Esophagus mucosa (tissue), 1 donor: ENCODE measurements at regions not wholly inside any gene's neighbourhood (a gene's known extent, or its start where the extent isn't known, plus 50 kb on each side); places are given as distances from the start of the nearest gene placed in this dataset.

Experiments used
- ATAC-seq: fragments of 200-7000 bp; cut with Tn5 transposase; one replicate; pipeline ENCODE4 v1.9.1; 2020
- donor health status: DM: yes; HTN: yes; CAD: no.

DNA sequence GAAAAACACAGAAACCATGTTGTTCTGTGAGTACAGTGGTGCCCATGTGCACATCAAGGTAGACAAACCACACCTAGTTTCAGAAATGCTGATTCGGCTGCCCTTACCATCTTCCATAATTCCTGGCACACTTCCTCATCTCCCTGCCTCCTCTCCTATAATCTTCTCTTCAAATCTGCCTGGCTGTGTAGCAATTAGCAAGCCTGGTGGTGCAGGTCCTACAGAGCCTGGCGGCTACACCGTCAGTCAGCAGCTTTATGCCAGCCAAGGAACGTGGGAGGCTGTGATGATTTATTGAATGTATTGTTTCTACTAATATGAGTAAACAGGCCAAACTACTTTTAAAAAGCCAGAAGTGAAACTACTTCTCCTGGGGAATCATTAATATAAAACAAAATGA, 106.8 kb downstream of the SEMA6D start:
- peak; percentile 87 for ATAC-seq

DNA sequence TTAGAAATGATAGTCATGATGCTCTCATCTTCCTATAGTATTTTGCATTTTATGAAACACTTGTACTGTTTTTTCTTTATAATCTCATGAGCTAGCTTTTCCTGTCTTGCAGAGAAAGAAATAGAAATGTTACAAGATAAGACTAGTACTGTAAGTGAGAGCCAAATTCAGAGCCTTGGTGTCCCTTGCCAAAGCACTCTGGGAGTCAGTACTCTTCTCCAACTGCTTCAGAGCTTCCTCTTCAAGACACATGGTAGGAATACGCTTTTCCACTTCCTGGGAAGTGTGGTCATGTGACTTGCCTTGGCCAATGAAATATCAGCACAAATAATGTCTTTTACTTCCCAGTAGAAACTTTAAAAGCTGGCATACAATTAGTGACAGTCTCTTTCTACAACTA, 112.4 kb downstream of the SEMA6D start:
- no peak for ATAC-seq

DNA sequence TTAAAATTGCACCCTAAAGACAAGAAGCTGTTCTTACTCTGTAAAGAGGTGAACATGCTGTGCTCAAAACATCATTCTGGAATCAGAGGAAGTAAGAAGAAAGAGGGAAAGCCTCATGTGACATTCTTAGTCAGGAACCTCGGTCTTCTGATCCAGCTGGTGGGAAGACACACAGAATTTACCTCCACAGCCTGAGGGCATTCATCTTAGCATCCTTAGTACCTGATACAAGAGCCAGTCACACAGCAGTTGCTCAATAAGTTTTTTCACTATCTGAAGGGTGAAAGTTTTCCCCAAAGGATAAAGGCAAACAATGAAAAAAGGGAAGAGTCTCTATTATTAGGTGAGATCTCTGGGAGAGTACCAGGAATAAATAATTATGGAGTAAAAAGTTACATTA, 116.8 kb downstream of the SEMA6D start:
- no peak for ATAC-seq

DNA sequence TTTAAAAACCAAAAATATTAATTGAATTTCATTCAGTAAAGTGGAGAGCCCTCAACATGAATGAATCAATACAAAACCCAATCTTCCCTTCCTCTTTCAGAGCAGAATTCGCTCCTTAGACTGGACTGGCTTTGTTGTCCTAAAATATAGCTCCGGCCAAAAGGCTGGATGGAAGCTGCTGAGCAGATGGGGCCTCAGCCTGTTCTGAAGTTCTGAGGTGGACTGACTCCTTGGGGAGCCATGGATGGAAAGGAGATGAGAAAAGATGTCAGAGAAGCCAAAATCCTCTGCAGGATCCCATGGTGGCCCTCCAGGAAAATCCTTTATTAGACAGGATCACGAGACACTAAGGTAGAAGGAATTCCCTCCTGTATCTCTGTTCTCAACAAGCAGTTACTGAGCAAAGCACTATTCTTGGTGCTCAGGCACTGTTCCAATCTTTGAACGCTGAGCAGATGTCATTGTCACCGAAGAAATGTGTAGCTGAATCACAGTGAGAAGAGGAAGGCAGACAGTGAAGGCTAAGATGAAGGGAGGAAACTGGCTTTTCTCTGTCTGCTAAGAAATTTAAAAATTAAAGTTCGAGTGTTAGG, 122.0 kb downstream of the SEMA6D start:
- ATAC-seq: no peak

DNA sequence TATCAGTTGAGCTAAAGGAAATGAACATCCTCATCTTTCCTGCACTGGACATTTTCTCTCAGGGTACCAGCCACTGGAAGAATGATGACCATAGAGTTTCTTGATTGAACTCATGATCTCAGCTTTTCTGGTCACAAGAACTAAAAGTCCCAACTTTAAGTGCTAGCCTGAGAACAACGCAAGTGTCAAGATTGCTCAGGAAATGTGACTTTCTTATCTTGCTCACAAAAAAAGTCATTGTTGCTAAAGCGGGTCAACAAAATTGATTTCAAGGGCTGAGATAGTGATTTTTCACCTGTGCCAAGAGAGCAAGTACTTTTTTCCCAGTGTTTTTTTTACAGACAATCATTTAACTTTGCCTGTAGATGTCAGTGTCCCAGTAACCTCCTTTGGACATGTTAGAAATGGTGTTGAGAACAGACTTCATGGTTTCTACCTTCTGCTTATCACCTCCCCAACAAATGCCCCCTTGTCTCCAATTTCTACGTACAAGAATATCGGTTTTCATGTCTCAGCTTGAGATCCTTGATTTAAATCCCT, 125.9 kb downstream of the SEMA6D start:
- ATAC-seq: no peak

DNA sequence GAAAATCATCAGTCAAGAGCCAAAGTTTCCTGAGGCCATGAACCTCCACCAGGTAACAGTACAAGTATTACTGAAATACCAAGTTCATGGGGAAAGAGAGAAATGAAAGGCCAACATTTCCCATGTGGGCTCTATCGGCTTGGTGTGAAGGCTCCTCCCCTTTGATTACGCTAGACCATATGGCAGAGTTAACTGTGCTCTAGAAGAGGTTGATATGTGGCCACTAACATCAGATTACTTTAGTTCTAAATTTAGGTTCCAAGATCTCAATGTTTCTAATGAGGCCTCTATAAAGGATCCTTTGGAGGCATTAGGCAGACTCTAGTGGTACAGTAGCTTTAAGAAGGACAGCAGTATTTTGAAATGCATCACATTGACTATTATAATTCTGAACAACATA, 127.1 kb downstream of the SEMA6D start:
- no peak for ATAC-seq

DNA sequence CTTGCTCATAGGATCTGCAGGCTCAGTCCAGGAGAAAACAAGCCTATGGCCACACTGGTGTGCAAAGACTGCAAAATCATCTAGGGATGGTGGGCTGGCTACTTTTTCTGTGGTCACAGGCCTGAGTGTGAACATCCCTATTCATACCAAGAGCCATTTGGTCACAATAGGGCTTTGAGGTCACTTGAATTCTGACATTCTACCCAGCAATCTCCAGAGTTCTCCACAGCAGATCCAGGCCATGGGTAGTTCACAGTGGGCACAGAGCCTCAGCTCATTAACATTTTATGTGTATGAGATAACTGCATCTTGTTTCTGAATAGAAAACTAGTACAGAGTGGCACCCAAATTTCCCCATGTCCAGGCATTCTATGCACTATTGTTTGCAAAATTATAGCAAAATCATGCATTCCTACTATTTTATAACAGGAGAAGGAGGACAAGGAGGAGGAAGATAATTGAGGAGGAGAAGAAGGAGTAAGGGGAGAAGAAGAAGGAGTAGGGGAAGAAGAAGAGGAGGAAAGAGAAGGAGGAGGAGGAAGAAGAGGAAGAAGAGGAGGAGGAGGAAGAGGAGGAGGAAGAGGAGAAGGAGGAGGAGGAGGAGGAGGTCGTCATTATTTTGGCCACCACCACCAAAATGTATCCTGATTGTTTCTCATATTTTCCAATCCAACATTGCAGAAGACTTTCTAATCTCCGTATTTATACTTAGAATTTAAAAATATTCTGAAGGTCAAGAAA, 129.0 kb downstream of the SEMA6D start:
- ATAC-seq: no peak

DNA sequence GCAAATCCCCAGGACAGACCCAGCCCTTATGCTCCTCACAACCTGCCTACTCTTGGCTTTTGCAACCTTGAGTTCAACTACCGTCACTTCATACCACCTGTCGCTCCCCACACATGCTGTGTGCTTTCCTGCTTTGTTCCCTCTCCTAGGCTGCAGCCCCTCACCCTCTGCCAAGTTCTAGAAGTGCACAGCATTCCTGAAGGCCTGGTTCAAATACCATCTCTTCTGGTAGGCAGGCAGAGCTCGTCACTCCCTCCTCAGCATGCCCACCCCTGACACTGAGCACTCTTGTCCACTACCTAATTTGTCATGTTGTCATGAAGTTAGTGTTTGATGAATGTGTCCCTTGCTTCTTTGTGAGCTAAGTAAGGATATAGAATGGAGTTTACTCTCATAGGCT, 129.6 kb downstream of the SEMA6D start:
- no peak for ATAC-seq

DNA sequence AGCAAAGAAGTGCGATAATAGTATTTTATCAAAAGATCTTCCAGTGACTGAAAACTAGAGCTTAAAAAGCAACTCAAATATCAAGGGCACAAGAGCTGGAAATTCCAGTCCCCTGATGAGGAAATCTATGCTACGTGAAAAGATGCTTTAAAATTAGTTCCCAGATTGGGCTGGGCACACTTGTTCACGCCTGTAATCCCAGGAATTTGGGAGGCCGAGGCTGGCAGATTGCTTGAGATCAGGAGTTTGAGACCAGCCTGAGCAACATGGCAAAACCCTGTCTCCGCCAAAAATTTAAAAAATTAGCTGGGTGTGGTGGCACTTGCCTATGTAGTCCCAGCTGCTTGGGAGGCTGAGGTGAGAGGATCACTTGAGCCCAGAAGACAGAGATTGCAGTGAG, 138.8 kb downstream of the SEMA6D start:
- ATAC-seq: no peak

DNA sequence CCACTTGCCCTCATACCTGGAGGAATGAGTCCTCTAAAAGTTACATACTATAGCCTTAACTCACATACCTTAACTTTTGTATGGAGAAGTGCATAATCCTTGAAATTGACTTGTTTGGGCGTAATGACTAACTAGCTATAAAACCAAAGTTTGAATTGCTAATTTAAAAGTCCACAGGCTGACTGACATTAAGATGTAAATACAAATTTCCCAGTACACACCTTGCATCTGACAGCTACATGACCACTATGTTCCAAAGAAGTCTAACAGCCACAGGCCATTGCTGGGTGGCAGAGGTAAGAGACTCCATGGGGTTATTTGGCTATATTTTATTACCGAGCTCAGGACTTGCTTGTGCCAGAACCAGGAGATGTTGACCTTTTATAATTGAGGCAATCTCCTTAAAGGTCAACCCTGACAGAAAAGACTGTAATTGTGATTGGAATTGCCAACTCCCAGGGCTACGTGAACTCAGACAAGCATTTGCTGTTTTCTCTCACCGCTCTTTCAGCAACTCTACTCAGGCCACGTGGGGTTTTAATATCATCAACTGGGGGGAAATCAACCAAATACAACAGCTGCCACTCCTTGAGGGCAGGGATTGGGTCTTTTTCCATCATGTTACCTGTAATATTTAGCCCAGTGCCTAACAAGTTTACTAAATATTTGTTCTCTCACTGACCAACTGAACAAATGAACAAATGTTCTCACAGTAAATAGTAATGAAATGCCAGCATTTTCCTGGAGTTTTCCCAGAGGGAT, 139.9 kb downstream of the SEMA6D start:
- ATAC-seq: no peak

DNA sequence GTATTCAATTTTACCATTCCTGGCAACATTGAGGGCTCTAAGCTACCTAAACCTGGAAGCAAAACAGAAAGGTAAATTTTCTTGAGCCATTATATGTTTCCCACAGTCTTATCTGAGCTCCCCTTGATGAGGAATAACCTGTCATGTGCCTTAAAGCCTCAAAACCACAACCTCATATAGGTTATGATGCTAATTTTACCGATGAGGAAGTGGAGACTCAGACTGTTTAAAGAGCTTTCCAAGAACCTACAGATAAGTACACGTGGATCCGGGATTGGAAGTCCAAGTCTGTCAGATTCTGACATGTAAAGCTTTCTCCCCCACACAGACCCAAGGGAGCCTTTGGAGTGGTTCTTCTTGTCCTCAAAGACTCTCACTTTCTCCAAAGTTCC, 140.5 kb downstream of the SEMA6D start:
- ATAC-seq: no peak

DNA sequence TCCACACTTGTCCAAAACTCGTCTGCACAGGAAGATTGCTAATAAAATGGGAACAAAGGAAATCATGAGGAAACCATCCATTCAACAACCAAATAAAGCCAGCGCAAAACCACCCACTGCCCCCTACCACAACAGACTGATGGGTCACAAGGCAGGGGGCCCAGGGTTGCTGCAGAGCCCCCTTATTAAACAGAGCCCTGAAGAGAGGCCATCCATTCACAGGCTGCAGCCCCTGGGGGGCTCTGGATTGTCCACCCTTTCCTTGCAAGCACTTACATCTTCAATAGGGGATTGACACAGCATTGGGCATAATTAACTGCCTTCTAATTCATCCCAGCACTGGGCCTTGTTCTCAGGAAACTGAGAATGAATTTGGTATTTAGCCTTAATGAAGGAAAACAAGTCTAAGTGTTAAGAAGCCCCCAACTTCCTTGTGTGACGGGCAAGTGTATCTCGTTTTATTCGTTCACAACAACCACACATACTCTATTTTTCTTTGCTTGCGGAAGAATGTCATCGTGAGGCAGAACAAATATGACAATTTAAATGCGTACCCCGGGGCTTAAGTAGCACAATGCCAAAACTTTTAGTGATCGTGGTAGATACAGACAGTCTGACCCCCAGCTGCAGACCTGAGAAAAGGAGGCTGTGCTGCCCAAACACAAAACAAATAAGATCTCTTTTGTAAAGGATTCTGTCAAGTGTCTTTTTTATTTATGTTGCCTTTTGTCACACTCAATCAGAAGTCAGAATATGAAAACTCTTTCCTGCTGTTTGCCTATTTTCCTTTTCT, 144.0 kb downstream of the SEMA6D start:
- no peak for ATAC-seq

DNA sequence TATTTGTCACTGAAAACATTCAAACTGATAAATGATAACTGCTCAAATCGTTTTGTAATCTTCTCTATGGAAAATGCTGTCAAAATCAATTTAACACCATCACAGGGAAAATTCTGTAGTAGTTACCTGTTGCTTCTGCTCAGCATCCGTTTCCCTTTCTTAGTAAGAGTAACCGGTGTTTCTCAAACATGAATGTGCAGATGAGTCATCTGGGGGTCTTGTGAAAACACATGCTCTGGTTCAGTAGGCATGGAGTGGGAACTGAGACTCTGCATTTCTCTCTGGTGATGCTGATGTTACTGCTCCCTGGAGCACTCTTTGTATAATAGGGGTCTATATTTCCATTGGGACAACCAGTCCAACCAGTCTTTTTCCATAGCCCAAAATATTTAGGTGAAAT, 145.1 kb downstream of the SEMA6D start:
- no peak for ATAC-seq

DNA sequence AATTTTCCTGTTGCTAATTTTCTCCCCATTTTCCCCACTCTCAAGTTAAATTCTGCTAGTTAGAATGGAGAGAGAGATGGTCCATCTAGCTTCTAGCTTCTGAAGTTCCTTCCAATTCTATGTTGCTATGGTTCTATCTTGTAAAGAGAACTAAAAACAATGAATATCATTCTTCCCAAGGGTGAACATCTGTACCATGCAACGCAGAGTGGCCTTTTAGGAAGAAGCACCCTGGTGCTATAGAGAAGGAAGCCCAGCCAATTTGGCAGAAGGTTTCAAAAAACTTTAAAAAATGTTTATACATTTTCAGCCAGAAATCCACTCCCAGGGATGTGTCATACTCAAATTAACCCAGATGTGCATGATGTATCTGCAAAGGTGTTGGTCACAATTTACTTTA, 149.1 kb downstream of the SEMA6D start:
- ATAC-seq: no peak

DNA sequence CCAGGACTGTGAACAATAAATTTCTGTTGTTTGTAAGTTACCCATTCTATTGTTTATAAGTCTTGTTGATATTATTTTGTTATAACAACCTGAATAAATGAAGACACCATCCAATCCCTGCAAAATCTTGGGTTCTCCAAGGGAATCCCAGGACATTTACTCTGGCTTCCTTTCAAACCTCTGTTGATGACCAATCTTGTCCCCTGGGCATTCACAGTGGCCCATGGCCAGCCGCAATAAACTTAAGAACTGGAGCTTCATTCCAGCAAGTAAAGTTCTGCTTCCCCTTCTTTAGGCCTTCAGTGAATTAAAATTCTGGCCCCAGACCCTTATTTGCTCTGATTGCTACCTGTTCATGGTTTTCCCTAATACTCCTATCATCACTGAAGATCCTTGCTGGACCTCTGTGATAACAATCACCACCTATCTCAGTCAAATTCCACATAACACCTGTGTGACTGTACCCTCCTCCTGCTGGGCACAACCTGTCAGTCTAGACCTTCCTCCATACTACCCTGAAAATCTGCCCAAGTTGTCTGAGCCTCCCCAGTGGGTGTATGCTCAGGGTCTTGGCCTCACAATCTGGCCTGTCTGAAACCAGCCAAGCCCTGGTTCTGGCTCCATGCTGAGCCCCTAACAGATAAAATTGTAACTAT, 153.1 kb downstream of the SEMA6D start:
- no peak for ATAC-seq

DNA sequence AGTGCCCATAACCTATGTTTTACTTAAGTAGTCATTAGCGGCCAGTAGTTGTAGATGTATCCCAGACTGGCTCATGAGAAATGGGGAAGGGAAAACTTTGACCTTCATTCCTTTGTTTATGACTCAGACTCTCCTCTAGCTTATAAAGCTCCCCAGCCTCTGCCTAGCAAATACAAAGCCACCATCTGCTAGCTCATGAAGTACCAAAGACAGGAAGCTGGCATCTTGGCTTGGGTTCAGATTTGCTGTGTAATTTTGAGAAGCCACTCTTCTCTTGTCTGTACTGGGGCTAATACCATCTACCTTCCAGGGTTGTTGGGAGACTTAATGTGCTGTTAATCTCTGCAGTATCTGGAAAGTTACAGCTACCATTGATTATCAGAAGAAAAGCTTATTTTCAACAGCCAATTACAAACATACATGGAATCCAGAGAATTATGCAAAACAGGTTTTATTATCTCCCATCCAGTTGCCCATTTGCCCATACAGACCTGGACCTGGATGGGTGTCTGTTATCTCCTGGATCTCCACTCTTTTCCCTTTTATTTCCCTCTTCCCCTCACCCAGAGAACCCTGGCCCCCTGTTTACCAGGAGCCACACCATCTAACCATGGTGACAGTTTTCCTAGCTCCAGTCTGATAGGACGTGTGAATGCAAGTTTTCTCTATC, 153.8 kb downstream of the SEMA6D start:
- no peak for ATAC-seq

DNA sequence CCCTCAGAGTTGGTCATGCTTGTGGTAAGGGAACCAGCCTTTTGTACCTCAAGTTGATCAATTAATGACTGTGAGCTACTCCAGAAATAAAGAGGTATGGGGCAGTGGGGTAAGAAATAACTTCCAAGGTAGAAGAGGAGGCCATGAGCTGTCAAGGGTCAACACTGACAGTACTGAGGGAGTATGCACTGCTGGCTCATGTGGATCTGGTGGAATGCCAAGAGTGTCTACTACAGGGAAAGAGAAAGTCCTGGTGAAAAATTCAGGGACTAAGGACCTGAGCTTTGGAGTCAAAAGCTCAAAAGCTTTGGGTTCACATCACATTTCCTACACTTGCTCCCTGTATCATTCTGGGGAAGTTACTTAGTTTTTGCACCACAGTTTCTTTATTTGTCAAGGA, 154.9 kb downstream of the SEMA6D start:
- no peak for ATAC-seq

DNA sequence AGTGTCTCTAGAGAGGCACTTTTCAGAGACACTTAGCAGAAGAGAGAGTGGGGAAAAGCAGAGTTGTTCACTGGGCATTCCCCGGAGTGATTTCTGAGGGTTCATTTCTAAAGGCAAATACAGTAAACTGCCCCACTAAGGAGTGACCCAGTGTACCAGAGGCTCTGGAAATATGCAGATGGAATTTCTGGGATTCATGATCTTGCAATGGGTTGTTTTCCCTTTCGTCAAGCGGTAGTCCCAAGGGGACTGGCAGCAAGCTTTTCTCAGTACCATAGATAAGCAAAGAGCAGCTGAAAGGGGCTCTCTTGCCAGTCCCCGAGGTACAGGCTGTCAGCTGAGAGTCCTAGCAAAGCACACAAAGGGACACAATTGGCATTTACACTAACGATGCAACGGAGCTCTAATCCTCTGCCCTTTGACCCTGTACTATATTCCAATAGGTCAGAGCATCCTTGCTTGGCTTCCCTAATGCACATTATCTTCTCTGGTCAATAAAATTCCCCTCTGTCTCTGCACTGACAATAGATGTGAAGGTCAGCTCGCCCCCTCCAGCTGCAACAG, 155.6 kb downstream of the SEMA6D start:
- ATAC-seq: no peak

DNA sequence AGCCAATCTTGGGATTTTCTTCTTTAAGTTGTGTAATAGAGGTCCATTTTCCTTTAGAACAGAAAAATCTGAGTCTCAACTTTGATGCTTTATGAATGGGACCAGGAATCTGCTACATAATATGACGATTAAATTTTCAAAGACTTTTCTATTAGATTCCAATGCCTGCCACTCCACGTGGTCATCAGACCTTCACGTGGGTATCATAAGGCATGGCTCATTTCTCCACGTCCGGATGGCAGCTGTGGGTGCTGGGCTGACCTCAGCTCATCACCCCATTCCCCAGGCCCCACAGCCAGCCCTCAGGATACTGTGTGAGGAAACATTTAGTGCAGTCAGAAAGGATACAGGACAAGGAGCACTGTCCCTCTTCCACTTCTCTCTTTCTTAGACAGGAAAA, 159.7 kb downstream of the SEMA6D start:
- no peak for ATAC-seq

DNA sequence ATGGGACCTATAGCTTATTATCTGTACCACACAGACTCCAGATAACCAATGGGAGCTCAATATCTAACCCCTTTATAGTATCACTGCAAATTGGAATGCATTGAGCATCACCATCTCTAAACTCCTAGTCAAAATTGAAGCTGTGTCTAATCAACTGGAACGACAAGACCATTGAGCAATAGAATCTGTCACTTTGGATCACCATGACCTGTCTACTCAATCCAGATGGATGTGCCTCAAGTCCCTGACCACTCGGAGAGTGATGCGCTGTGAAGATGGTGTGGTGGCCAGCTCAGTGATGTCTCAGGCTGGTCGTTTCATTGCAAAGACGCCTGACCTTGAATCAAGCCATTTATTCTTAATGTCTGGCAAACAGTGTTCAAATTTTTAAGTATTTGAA, 160.5 kb downstream of the SEMA6D start:
- no peak for ATAC-seq

DNA sequence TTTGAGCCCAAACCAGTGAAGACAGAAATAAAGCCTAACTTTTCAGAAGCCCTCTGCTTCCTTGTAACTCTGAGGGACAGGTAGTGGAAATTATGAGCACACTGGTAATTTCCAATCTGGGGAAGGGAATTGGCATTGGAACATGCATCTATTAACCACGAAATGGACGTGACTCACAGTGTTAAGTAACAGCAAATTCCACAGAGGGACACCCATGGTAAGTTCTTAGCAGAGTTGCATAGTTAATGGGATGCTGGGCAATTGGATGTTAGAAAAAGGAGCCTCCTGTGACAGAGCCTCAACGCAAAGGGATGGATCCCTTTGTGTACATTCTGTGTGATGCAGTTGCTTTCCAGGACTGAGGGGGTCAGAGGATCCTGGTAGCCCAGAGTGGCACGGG, 168.6 kb downstream of the SEMA6D start:
- ATAC-seq: no peak
